Ecto neural progenitor cell (in vitro differentiated cells): ENCODE measurements at regions not wholly inside any gene's neighbourhood (a gene's known extent, or its start where the extent isn't known, plus 50 kb on each side); places are given as distances from the start of the nearest gene placed in this dataset.
"Not testable (repeated sequence)": the region's sequence is repeated elsewhere in the genome, so short reads cannot be mapped to it uniquely, and the experiment has no call there.

Experiments
- DNase-seq: peaks from one replicate; pipeline ENCODE4 v3.0.0-alpha.2; 2018; ENCODE audit warnings: low spot score

DNA sequence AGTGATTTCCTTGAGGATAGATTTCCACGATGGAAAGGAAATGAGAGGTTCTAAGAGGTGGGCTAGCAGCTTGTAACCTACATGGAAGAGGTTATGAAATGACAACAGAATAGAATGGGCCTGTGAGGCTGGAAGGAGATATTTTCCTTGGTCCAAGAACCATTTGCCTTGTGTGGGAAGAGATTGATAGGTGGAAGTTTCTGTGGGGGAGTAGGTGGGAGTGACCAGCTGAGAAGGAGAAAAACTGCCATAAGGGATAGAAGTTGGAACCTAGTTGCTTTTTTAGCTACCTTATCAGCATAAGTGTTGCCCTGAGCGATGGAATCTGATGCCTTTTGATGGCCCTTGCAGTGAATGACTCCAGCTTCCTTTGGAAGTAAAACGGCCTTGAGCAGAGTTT is 60.4 kb upstream of the NAA35 start:
- DNase-seq = not testable (repeated sequence)

DNA sequence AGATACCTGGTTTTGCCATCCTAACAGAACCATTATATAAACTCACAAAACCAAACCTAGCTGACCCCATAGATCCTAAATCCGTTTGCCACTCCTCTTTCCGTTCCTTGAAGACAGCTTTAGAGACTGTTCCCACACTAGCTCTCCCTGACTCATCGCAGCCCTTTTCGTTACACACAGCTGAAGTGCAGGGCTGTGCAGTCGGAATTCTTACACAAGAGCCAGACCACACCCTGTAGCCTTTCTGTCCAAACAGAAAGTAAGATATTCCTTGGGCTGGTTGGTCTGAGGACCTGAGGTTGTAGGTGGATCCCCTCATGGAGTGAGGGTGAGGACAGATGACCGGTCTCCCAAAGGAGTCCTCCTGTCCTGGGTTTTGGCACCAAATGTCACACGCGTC is 56.7 kb upstream of the NAA35 start:
- no peak for DNase-seq

DNA sequence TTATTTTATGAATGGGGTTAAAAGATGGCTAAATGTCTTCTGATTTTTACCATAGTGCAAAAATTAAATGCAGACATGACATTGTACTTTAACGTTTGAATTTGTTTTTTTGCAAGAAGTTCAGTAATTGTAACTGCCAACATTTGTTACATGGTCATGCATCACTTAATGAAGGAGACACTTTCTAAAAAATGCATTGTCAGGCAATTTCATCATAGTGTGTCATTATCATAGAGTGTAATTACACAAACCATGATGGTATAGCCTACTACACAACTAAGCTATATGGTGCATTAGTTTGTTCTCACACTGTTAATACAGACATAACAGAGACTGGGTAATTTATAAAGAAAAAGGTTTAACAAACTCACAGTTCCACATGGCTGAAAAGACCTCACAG is 50.0 kb upstream of the NAA35 start:
- DNase-seq = no peak
